K562 (cell line): ENCODE measurements at regions not wholly inside any gene's neighbourhood (a gene's known extent, or its start where the extent isn't known, plus 50 kb on each side); places are given as distances from the start of the nearest gene placed in this dataset.

Source experiments
- ATAC-seq: fragments of 200-7000 bp; cut with Tn5 transposase; 3 replicates; pipeline ENCODE4 v1.9.1; 2020; ENCODE audit warnings: moderate library complexity
- BruUV-seq: library from RNA; stranded (reverse); fragments of 400-500 nt; replicated peaks from 2 replicates; lab custom pipeline; 2021; lab: Mats Ljungman, UMichigan
- CTCF ChIA-PET: fragments of 300-600 bp; formaldehyde crosslinking; extraction: SDS; loops from one replicate; lab custom pipeline; 2021; ENCODE audit warnings: low intra/inter-chr PET ratio; lab: Yijun Ruan, JAX
- POLR2A ChIA-PET: fragments of 300-600, 350-650 bp; sonication (Branson Sonifier 250); formaldehyde crosslinking; extraction: SDS; loops from one replicate; lab custom pipeline; 2021; ENCODE audit warnings: antibody characterized with exemption, inconsistent platforms; lab: Yijun Ruan, JAX
- DNase-seq, 4 experiments: peaks; one replicate each; pipeline versions ENCODE4 v3.0.0 to v3.0.0-alpha.2; 2011 to 2018; ENCODE audit warnings: low spot score in 3 of 4, mixed read lengths in 3 of 4; ENCODE audit errors: extremely low read depth in 1 of 4
- FAIRE-seq: peaks from 2 replicates; lab custom pipeline; 2011; peaks lifted over from hg19 to GRCh38; lab: Jason Lieb, UNC
- H2AFZ ChIP-seq: 2 replicates; pipeline ENCODE4 v1.6.0; 2011; ENCODE audit warnings: low read depth, low read length, control low read depth, inconsistent platforms
- H3K27ac ChIP-seq: fragments of 200-600 bp; 3 replicates; pipeline ENCODE4 v1.8.0; 2011; ENCODE audit warnings: low read depth, mild to moderate bottlenecking, control low read depth, inconsistent platforms, low read length, moderate library complexity, mixed read lengths; ENCODE audit errors: extremely low read depth
- H3K27me3 ChIP-seq, 2 experiments: fragments of 300-600 bp in 1 of 2; 2 replicates in 1 of 2; 3 replicates in 1 of 2; pipeline versions ENCODE4 v1.6.0 to v1.8.0; 2011; ENCODE audit warnings: inconsistent platforms in 2 of 2, low read length in 2 of 2, mild to moderate bottlenecking in 1 of 2, mixed read lengths in 1 of 2, moderate library complexity in 1 of 2; ENCODE audit not compliant: control insufficient read depth in 2 of 2, insufficient read depth in 2 of 2
- H3K36me3 ChIP-seq: fragments of 300-600 bp; 3 replicates; pipeline ENCODE4 v1.8.0; 2011; ENCODE audit warnings: mild to moderate bottlenecking, low read length, inconsistent platforms; ENCODE audit not compliant: control insufficient read depth, insufficient read depth
- H3K4me1 ChIP-seq, 2 experiments: fragments of 200-600 bp in 1 of 2; replicated peaks in 1 of 2; 2 replicates in 1 of 2; 3 replicates in 1 of 2; pipeline versions ENCODE4 v1.5.1 to v1.8.0; 2011; ENCODE audit warnings: inconsistent platforms in 2 of 2, low read length in 2 of 2, mild to moderate bottlenecking in 1 of 2, mixed read lengths in 1 of 2, moderate library complexity in 1 of 2; ENCODE audit not compliant: control insufficient read depth in 2 of 2, insufficient read depth in 2 of 2
- H3K4me2 ChIP-seq: 2 replicates; pipeline ENCODE4 v1.6.1; 2011; ENCODE audit warnings: low read length, control low read depth, inconsistent platforms, mixed read lengths; ENCODE audit not compliant: insufficient read depth
- H3K4me3 ChIP-seq: fragments of 200-600 bp; sonication (generic), shearing (Covaris generic); 2 replicates; pipeline ENCODE4 v1.5.1; 2016; ENCODE audit warnings: control low read depth, inconsistent platforms
- H3K79me2 ChIP-seq: fragments of 200-600 bp; 3 replicates; pipeline ENCODE4 v1.8.0; 2011; ENCODE audit warnings: low read length, inconsistent platforms; ENCODE audit not compliant: control insufficient read depth, insufficient read depth
- H3K9ac ChIP-seq, 2 experiments: 2 replicates each; pipeline versions ENCODE4 v1.6.0 to v1.6.1; 2011; ENCODE audit warnings: low read depth in 2 of 2, low read length in 2 of 2, control low read depth in 1 of 2, inconsistent platforms in 1 of 2, mild to moderate bottlenecking in 1 of 2, mixed read lengths in 1 of 2; ENCODE audit not compliant: insufficient read depth in 1 of 2
- H3K9me1 ChIP-seq: one replicate; pipeline ENCODE4 v1.6.0; 2011; ENCODE audit warnings: inconsistent platforms, mild to moderate bottlenecking, low read length, moderate library complexity; ENCODE audit not compliant: control insufficient read depth, insufficient read depth
- H3K9me3 ChIP-seq: replicated peaks from 2 replicates; pipeline ENCODE4 v1.5.1; 2011; ENCODE audit warnings: low read depth, low read length, inconsistent platforms; ENCODE audit not compliant: control insufficient read depth, insufficient read depth
- H4K20me1 ChIP-seq: replicated peaks from 2 replicates; pipeline ENCODE4 v1.6.1; 2011; ENCODE audit warnings: low read length, inconsistent platforms, mixed read lengths; ENCODE audit not compliant: control insufficient read depth, insufficient read depth
- CBX2 ChIP-seq: fragments of 200-600 bp; sonication (generic); IDR thresholded peaks from one replicate; pipeline ENCODE4 v1.6.1; 2012; ENCODE audit warnings: mild to moderate bottlenecking, low read length, inconsistent platforms; ENCODE audit not compliant: insufficient read depth, poor library complexity, severe bottlenecking
- CBX3 ChIP-seq, 2 experiments: IDR thresholded peaks; 1 replicate in 1 of 2; 2 replicates in 1 of 2; pipeline ENCODE4 v1.6.1; 2012; ENCODE audit warnings: inconsistent platforms in 2 of 2, low read length in 2 of 2, borderline replicate concordance in 1 of 2, control low read depth in 1 of 2
- CSDE1 ChIP-seq, 2 experiments: fragments of 450-650 bp; IDR thresholded peaks; 2 replicates each; pipeline ENCODE4 v1.6.1; 2016; ENCODE audit warnings: mild to moderate bottlenecking in 1 of 2
- FOXJ2 ChIP-seq: fragments of 200-800 bp; sonication (Bioruptor generic); IDR thresholded peaks from 2 replicates; pipeline ENCODE4 v1.6.1; 2016; ENCODE audit warnings: missing genetic modification characterization, missing compliant biosample characterization
- HMGXB4 ChIP-seq: sonication (generic); formaldehyde crosslinking; IDR thresholded peaks from 2 replicates; pipeline ENCODE4 v1.8.1; 2023; ENCODE audit warnings: mild to moderate bottlenecking, missing genetic modification reagents
- HNRNPK ChIP-seq: fragments of 200-400 bp; formaldehyde crosslinking; IDR thresholded peaks from one replicate; pipeline ENCODE4 v1.6.1; 2018; ENCODE audit warnings: mild to moderate bottlenecking, low read depth, low read length; ENCODE audit not compliant: poor library complexity, severe bottlenecking
- MEF2A ChIP-seq: IDR thresholded peaks from 2 replicates; pipeline ENCODE4 v1.6.1; 2011; ENCODE audit warnings: low read depth, mild to moderate bottlenecking, low read length, moderate library complexity; ENCODE audit not compliant: control insufficient read depth
- NONO ChIP-seq, 2 experiments: fragments of 200-400 bp in 1 of 2; fragments of 450-650 bp in 1 of 2; formaldehyde crosslinking in 1 of 2; IDR thresholded peaks; 2 replicates each; pipeline ENCODE4 v1.6.1; 2017; ENCODE audit warnings: low read depth in 2 of 2, mild to moderate bottlenecking in 2 of 2, moderate library complexity in 2 of 2, low read length in 1 of 2
- PTRF ChIP-seq: fragments of 450-650 bp; IDR thresholded peaks from 2 replicates; pipeline ENCODE4 v1.6.1; 2016; ENCODE audit warnings: mild to moderate bottlenecking, missing genetic modification characterization, missing compliant biosample characterization
- SAP30 ChIP-seq: fragments of 200-600 bp; sonication (generic); IDR thresholded peaks from 2 replicates; pipeline ENCODE4 v1.6.1; 2012; ENCODE audit warnings: borderline replicate concordance, low read depth, mild to moderate bottlenecking, moderate library complexity, low read length, control low read depth, inconsistent platforms; ENCODE audit not compliant: insufficient read depth, poor library complexity, severe bottlenecking
- ZC3H11A ChIP-seq: IDR thresholded peaks from 2 replicates; pipeline ENCODE4 v1.6.1; 2012; ENCODE audit warnings: low read depth, low read length, improper control_type of control experiment
- ZFP1 ChIP-seq: fragments of 450-650 bp; formaldehyde crosslinking; IDR thresholded peaks from 2 replicates; pipeline ENCODE4 v1.4.0; 2020; ENCODE audit warnings: mild to moderate bottlenecking, mixed read lengths
- WGBS: fragments of 100-300 bp; shearing (Covaris generic); methylation state at CpG from one replicate; pipeline ENCODE4 v1.1.6; 2016; ENCODE audit warnings: low coverage, mixed read lengths; ENCODE audit not compliant: insufficient coverage; ENCODE audit errors: missing lambda C conversion rate; 5-methylcytosine and 5-hydroxymethylcytosine counted together
- in situ Hi-C: fragments of 300-500 bp; cut with MboI; formaldehyde crosslinking; loops from 4 replicates; pipeline ENCODE4 v1.15.0; 2018; ENCODE audit warnings: inconsistent platforms, mixed read lengths
- intact Hi-C: fragments of 100-400 bp; cut with micrococcal nuclease; formaldehyde crosslinking; loops from 2 replicates; pipeline ENCODE4 v1.14.2; 2022
- TF ChIP-seq, protein P1 (sequence below): sonication (generic); formaldehyde crosslinking; IDR thresholded peaks from 2 replicates; pipeline ENCODE4 v1.8.0; 2022; ENCODE audit warnings: mild to moderate bottlenecking, low read depth, missing genetic modification reagents
- TF ChIP-seq, protein P2 (sequence below), 2 experiments: IDR thresholded peaks; 2 replicates each; pipeline ENCODE4 v1.6.1; 2011; ENCODE audit warnings: borderline replicate concordance in 1 of 2, control low read depth in 1 of 2, low read depth in 1 of 2, low read length in 1 of 2, mild to moderate bottlenecking in 1 of 2, mixed read lengths in 1 of 2, moderate library complexity in 1 of 2; ENCODE audit not compliant: insufficient read depth in 1 of 2, insufficient read length in 1 of 2, poor library complexity in 1 of 2, severe bottlenecking in 1 of 2; ENCODE audit errors: extremely low read depth in 1 of 2
- TF ChIP-seq, protein P3 (sequence below): fragments of 450-650 bp; IDR thresholded peaks from 2 replicates; pipeline ENCODE4 v1.7.1; 2018; ENCODE audit warnings: mild to moderate bottlenecking, low read depth; ENCODE audit not compliant: partially characterized antibody

DNA sequence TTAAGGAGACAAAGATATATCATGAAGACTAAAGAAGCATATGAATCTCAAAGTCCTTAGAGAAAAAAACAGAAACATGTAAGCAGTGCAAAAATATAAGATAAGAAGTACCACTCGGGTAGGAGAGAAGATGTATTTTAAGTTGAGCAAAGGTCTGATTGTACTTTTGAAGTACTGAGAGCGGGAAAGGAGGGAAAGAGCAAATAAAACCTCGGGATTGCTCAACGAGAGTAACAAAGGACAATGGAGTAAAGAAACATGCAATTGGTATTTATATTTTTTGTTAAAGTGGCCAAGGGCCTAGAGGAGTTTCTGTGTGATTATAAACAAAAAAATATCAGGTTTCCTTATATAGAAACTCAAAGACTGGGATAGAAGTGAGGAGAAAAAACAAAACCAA, 251.9 kb downstream of the LNPK start:
- no peak for DNase-seq
- intact Hi-C loops: no loop called here
- Histone ChIP-seq H3K4me2 (no peak overlapping the region), H3K4me3 (no peak overlapping the region), H3K4me1 (no peaks in the 10 kb centered on the region), H3K9ac (no peak overlapping the region), H3K79me2 (no peaks in the 10 kb centered on the region), H3K27ac (no peak overlapping the region), H3K9me3 (no peaks in the 10 kb centered on the region), H2AFZ (no peak overlapping the region), H3K36me3 (no peaks in the 10 kb centered on the region), H3K9me1 (no peaks in the 10 kb centered on the region), H4K20me1 (no peaks in the 10 kb centered on the region), H3K27me3 (peaks cover 0 to 3% of the 10 kb centered on the region in 2 experiments; a peak in 3 of 5 replicates)
- no peak for ATAC-seq
- no peak for FAIRE-seq
- CTCF ChIA-PET: no interaction called here
- in situ Hi-C loops: no loop called here
- no TSS peak for BruUV-seq
- WGBS: 0% methylated on average over 4 of the region's 4 CpGs
- POLR2A ChIA-PET: no interaction called here
- TF ChIP-seq SAP30 (no peak), CBX2 (no peak), FOXJ2 (tag) (no peak), PTRF (no peak), CBX3 (IDR thresholded peaks at IDR 0.05; ENCODE audit: borderline replicate concordance in 1 of 2, low read length in 2 of 2) (no peak), HMGXB4 (no peak), ZC3H11A (no peak), HNRNPK (no peak), MEF2A (no peak), ZFP1 (CRISPR knock-in tag) (no peak), CSDE1 (IDR thresholded peaks at IDR 0.05) (no peak), NONO (IDR thresholded peaks at IDR 0.05; ENCODE audit: low read depth in 2 of 2, low read length in 1 of 2) (no peak)
- TF ChIP-seq, protein P1, sequence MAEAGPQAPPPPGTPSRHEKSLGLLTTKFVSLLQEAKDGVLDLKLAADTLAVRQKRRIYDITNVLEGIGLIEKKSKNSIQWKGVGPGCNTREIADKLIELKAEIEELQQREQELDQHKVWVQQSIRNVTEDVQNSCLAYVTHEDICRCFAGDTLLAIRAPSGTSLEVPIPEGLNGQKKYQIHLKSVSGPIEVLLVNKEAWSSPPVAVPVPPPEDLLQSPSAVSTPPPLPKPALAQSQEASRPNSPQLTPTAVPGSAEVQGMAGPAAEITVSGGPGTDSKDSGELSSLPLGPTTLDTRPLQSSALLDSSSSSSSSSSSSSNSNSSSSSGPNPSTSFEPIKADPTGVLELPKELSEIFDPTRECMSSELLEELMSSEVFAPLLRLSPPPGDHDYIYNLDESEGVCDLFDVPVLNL (CRISPR knock-in tag): no peak
- TF ChIP-seq, protein P2, sequence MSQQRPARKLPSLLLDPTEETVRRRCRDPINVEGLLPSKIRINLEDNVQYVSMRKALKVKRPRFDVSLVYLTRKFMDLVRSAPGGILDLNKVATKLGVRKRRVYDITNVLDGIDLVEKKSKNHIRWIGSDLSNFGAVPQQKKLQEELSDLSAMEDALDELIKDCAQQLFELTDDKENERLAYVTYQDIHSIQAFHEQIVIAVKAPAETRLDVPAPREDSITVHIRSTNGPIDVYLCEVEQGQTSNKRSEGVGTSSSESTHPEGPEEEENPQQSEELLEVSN (IDR thresholded peaks at IDR 0.05; ENCODE audit: borderline replicate concordance in 1 of 2, extremely low read depth in 1 of 2, insufficient read depth in 1 of 2, insufficient read length in 1 of 2, low read depth in 1 of 2, low read length in 1 of 2, poor library complexity in 1 of 2, severe bottlenecking in 1 of 2): no peak
- TF ChIP-seq, protein P3, sequence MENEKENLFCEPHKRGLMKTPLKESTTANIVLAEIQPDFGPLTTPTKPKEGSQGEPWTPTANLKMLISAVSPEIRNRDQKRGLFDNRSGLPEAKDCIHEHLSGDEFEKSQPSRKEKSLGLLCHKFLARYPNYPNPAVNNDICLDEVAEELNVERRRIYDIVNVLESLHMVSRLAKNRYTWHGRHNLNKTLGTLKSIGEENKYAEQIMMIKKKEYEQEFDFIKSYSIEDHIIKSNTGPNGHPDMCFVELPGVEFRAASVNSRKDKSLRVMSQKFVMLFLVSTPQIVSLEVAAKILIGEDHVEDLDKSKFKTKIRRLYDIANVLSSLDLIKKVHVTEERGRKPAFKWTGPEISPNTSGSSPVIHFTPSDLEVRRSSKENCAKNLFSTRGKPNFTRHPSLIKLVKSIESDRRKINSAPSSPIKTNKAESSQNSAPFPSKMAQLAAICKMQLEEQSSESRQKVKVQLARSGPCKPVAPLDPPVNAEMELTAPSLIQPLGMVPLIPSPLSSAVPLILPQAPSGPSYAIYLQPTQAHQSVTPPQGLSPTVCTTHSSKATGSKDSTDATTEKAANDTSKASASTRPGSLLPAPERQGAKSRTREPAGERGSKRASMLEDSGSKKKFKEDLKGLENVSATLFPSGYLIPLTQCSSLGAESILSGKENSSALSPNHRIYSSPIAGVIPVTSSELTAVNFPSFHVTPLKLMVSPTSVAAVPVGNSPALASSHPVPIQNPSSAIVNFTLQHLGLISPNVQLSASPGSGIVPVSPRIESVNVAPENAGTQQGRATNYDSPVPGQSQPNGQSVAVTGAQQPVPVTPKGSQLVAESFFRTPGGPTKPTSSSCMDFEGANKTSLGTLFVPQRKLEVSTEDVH: no peak
